ENCODE measurements at regions not wholly inside any gene's neighbourhood (a gene's known extent, or its start where the extent isn't known, plus 50 kb on each side); places are given as distances from the start of the nearest gene placed in this dataset.

DNA sequence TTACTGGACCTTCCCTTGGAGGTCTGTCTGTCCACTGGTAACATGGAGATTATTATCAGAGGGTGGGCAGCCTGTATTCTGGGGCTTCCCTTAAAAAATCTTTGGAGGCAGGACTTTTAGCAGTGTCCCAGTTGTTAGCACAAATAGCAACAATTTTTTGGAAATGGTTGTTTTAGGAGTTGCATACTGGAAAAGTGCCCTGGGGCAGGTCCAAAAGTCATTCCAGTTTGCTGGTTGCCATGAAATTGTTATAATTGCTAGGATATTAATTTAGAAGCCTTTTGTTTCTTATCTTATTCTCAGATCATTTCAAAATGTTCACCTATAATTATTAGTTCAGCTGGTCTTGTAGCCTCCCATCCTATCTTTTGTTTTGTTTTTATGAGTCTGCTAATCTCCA lies 71.0 kb downstream of the PTGS2 start:
- H3K4me3 ChIP-seq (ENCODE audit: low read depth, low read length) = no peak overlapping the region
- TF ChIP-seq, protein P1, sequence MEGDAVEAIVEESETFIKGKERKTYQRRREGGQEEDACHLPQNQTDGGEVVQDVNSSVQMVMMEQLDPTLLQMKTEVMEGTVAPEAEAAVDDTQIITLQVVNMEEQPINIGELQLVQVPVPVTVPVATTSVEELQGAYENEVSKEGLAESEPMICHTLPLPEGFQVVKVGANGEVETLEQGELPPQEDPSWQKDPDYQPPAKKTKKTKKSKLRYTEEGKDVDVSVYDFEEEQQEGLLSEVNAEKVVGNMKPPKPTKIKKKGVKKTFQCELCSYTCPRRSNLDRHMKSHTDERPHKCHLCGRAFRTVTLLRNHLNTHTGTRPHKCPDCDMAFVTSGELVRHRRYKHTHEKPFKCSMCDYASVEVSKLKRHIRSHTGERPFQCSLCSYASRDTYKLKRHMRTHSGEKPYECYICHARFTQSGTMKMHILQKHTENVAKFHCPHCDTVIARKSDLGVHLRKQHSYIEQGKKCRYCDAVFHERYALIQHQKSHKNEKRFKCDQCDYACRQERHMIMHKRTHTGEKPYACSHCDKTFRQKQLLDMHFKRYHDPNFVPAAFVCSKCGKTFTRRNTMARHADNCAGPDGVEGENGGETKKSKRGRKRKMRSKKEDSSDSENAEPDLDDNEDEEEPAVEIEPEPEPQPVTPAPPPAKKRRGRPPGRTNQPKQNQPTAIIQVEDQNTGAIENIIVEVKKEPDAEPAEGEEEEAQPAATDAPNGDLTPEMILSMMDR (IDR thresholded peaks at IDR 0.05; ENCODE audit: low read depth, low read length) = no peak
- no peak for DNase-seq (ENCODE audit: low read depth, low spot score)
- in situ Hi-C loops (cut with HindIII; ENCODE audit: low sequenced_read_pairs) = no loop called here

DNA sequence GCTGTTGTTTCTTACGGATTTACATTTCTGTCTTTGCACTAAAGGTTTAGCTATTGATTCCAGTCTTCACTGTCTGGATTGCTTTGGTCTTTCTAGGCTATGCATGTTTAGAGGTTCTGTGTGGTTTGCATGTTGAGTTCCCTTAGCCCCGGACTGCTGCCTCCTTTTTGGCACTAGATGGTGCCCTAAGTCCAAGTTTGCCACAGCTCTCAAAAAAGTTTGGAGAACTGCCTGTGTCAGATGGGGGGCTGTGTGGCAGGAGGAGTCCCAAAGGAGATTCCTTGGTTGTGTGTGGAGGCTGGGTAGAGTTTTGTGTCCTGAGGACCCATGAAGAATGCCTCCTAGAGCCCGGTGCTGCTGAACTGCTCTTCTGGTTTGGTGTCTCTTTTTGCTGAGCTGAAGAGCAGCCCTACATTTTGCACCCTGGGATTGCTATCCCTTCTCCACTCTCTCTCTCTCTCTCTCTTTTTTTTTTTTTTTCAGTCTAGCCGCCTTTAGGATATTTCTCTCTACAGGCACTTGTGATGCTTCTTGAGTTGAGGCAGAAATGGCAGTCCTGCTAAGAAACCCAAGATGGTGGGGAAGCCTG lies 74.4 kb downstream of the PTGS2 start:
- TF ChIP-seq, protein P1 (IDR thresholded peaks at IDR 0.05; ENCODE audit: low read depth, low read length) = peak; percentile 87
- in situ Hi-C loops (cut with HindIII; ENCODE audit: low sequenced_read_pairs) = no loop called here
- DNase-seq (ENCODE audit: low read depth, low spot score) = peak; percentile 59
- no peak overlapping the region for H3K4me3 ChIP-seq (ENCODE audit: low read depth, low read length)

DNA sequence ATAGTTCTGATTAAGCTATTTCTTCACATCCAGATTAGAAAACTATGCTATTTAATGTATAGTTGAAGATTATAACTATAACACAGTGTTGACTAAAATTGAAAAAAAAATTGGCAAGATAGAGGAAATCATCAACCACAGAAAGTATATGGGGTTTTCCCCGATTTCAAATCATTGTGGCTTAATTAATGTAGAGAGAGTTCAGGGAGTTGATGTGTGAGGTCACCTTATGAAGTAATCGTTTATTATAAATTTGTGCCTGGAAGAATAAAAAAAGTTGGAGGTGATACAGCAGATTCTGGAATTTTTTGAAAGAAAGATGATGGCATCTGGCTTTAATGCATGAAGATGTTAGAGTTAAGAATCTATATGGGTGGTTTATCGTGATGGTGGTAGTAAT lies 84.3 kb downstream of the PTGS2 start:
- H3K4me3 ChIP-seq (ENCODE audit: low read depth, low read length) = no peak overlapping the region
- in situ Hi-C loops (cut with HindIII; ENCODE audit: low sequenced_read_pairs) = no loop called here

DNA sequence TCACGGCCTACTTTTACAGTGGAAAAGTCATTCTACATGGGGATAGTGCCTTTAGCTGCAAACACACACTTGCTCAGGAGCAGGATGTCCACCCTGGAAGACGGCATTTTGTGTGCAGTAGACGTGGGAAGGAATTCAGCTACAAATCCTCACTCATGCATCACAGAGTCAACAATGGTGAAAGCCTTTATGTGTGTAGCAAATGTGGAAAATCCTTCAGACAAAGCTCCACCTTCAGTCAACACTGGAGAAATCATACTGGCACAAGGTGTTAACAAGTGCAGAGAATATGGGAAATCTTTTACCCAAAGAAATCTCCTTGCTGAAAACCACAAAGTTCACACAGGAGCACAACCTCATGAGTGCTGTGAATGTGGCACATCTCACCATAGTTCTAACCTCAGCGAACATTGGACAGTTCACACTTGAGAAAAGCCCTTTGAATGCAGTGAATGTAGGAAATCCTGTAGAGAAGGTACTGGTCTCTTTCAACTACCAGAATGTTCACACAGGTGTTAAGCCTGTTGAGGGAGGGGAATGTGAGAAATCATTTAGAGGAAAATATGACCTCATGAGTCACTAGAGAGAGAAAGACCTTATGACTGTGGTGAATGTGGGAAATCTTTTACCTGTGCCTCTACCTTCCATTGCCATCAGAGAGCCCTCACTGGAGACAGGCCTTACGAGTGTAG lies 101.8 kb downstream of the PTGS2 start:
- no peak for DNase-seq (ENCODE audit: low read depth, low spot score)
- H3K4me3 ChIP-seq (ENCODE audit: low read depth, low read length) = no peak overlapping the region
- TF ChIP-seq, protein P1 (IDR thresholded peaks at IDR 0.05; ENCODE audit: low read depth, low read length) = no peak
- in situ Hi-C loops (cut with HindIII; ENCODE audit: low sequenced_read_pairs) = no loop called here

More for the DNA sequence above, 84.3 kb downstream of the PTGS2 start:
- TF ChIP-seq, protein P1 (IDR thresholded peaks at IDR 0.05; ENCODE audit: low read depth, low read length) = no peak
- DNase-seq (ENCODE audit: low read depth, low spot score) = no peak

DNA sequence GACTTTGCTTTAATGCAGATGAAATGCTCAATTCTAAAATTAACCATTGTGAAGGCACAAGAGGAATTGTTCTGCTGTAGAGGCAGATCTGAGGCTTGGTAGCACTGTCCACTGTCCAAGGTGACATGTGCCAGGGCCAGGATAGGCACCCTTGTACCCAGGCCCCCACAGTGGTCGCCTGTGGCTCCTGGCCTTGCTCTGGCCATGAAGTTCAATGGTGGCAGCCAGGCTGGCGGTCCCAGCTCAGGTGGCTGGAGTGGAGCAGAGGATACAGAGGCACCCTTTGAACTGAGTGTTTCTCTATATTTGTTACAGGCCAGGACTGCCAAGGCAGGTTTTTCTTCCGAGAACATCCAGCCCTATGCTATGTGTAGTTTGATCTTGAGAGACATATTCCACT lies 102.6 kb downstream of the PTGS2 start:
- in situ Hi-C loops (cut with HindIII; ENCODE audit: low sequenced_read_pairs) = no loop called here
- TF ChIP-seq, protein P1 (IDR thresholded peaks at IDR 0.05; ENCODE audit: low read depth, low read length) = no peak
- DNase-seq (ENCODE audit: low read depth, low spot score) = no peak
- no peak overlapping the region for H3K4me3 ChIP-seq (ENCODE audit: low read depth, low read length)

DNA sequence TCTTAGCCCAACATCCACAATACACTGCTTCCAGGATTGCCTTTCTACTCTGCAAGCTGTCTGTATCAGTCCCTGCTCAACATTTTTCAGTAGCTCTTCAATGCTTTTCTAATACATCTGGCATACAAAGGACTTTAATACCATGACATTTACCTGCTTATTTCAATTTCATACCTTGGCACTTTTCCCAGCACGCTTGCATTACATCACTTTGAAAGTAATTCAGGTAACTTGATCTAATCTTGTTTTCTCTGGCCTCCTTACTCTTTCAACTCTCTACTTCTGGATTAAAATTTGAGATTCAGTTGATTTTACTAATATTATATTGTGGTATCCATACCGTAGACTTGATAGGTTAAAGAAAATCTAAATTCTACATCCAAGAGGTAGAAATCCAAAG lies 103.0 kb downstream of the PTGS2 start:
- H3K4me3 ChIP-seq (ENCODE audit: low read depth, low read length) = no peak overlapping the region
- TF ChIP-seq, protein P1 (IDR thresholded peaks at IDR 0.05; ENCODE audit: low read depth, low read length) = no peak
- in situ Hi-C loops (cut with HindIII; ENCODE audit: low sequenced_read_pairs) = no loop called here
- no peak for DNase-seq (ENCODE audit: low read depth, low spot score)

All from astrocyte of the spinal cord (primary cell).